ENCODE measurements at regions not wholly inside any gene's neighbourhood (a gene's known extent, or its start where the extent isn't known, plus 50 kb on each side); places are given as distances from the start of the nearest gene placed in this dataset.

DNA sequence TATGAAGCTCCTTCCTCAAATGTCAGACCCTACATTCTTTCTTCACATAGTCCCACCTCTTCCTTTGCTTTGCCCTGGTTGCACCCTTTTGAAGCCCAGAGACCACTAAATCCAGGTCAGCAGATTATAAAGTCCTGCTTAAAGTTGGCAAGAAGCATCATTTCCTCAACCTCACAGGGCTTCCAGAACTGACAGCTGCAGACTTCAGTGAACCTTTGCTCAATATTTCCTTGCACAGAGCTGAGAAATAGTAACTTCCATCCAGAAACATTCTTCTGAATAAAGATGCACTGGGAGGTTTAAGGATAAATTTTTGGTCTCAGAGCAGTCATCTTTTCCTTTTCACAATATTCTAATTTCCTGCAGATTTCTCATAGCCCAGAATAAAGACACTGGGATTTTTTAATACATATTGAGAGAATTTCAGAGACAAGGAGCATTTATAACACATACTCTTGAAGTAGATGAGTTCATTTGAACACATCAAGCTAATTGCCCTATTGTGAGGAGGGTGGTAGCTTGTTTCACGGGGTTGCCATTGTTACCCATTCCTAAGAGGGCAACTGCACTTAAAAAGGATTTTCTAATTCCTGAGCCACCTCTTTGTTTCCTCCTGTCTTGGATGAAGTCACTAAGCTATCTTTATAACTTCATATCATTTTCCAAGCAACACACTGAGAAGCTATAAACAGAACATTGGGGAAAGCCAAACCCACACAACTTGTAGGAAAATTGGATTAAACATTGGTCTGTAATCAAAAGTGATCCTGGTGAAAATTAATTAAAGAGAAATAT, 150.2 kb upstream of the PLN start:
- CTCF ChIA-PET: no interaction called here
- H3F3A ChIP-seq (ENCODE audit: insufficient read depth, low read depth): no peaks in the 10 kb centered on the region
- no peak overlapping the region for H3K27ac ChIP-seq
- H3K4me1 ChIP-seq (replicated peaks; ENCODE audit: insufficient read depth): 0 out of 2 replicates have a peak, but pooled peaks cover 9% of the 10 kb centered on the region
- no peaks in the 10 kb centered on the region for H4K20me1 ChIP-seq (ENCODE audit: insufficient read depth)
- BruUV-seq (replicated peaks): no TSS peak
- intact Hi-C loops (cut with micrococcal nuclease; ENCODE audit: unreplicated experiment): no loop called here
- H3K27me3 ChIP-seq (ENCODE audit: insufficient read depth, low read depth): no peaks in the 10 kb centered on the region
- POLR2A ChIA-PET (ENCODE audit: unreplicated experiment): interaction anchor here (0.5 kb wide), 1 partner anchor 42 kb away, joined by 7 read pairs; no protein-coding TSS in a partner anchor
- no peak overlapping the region for H3K4me2 ChIP-seq
- H3K36me3 ChIP-seq (ENCODE audit: low read depth): no peaks in the 10 kb centered on the region
- H3K4me3 ChIP-seq: no peak overlapping the region
- H3K79me2 ChIP-seq (ENCODE audit: low read depth): no peaks in the 10 kb centered on the region
- no peak overlapping the region for H2AFZ ChIP-seq
- H3K9me3 ChIP-seq (ENCODE audit: insufficient read depth, low read depth): 0 out of 2 replicates have a peak, but pooled peaks cover 5% of the 10 kb centered on the region
- H3K9me2 ChIP-seq (ENCODE audit: insufficient read depth): no peaks in the 10 kb centered on the region
- TF ChIP-seq EZH2 (IDR thresholded peaks at IDR 0.05; ENCODE audit: low read depth) (no peak), CTCF (conservative IDR thresholded peaks at IDR 0.05) (no peak)
- DNase-seq: no peak

- no peak for TF ChIP-seq CTCF (conservative IDR thresholded peaks at IDR 0.05)
- TF ChIP-seq EZH2 (IDR thresholded peaks at IDR 0.05; ENCODE audit: low read depth): no peak
- Histone ChIP-seq H2AFZ (no peak overlapping the region), H3K36me3 (ENCODE audit: low read depth) (no peaks in the 10 kb centered on the region), H3K9me2 (ENCODE audit: insufficient read depth) (no peaks in the 10 kb centered on the region), H3K4me2 (no peak overlapping the region), H4K20me1 (ENCODE audit: insufficient read depth) (no peaks in the 10 kb centered on the region), H3K4me3 (no peak overlapping the region), H3K27ac (no peak overlapping the region), H3F3A (ENCODE audit: insufficient read depth, low read depth) (no peaks in the 10 kb centered on the region), H3K9me3 (ENCODE audit: insufficient read depth, low read depth) (no peaks in the 10 kb centered on the region), H3K79me2 (ENCODE audit: low read depth) (no peaks in the 10 kb centered on the region), H3K4me1 (replicated peaks; ENCODE audit: insufficient read depth) (no peaks in the 10 kb centered on the region), H3K27me3 (ENCODE audit: insufficient read depth, low read depth) (no peaks in the 10 kb centered on the region)
- no TSS peak for BruUV-seq (replicated peaks)
- CTCF ChIA-PET: no interaction called here
- intact Hi-C loops (cut with micrococcal nuclease; ENCODE audit: unreplicated experiment): no loop called here
- POLR2A ChIA-PET (ENCODE audit: unreplicated experiment): no interaction called here
- DNase-seq: no peak
These were observed 148.0 kb upstream of the PLN start for GRCh38 chr6:118400098-118400497.

DNA sequence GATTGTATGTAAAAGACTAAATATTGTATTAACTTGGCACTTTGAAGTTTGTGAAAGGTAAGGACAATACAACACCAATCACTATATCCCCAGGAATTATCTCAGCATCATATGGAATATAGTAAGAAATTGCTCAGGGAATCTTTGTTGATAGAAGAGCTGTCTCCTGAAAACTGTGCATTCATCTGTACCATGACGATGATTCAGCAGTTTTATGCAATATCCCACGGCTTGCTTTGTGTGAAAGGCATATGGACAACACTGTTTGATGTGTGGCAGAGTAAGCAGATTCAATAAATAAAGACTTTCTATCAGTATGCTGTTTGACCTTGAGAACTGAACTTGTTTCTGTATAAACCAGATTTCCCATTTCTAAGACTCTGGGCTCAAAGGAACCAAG, 147.5 kb upstream of the PLN start:
- Histone ChIP-seq H3K4me3 (no peak overlapping the region), H3K36me3 (ENCODE audit: low read depth) (no peaks in the 10 kb centered on the region), H3K4me2 (no peak overlapping the region), H2AFZ (no peak overlapping the region), H3K9me3 (ENCODE audit: insufficient read depth, low read depth) (no peaks in the 10 kb centered on the region), H3K27ac (no peak overlapping the region), H4K20me1 (ENCODE audit: insufficient read depth) (no peaks in the 10 kb centered on the region), H3K27me3 (ENCODE audit: insufficient read depth, low read depth) (no peaks in the 10 kb centered on the region), H3K9me2 (ENCODE audit: insufficient read depth) (no peaks in the 10 kb centered on the region), H3F3A (ENCODE audit: insufficient read depth, low read depth) (no peaks in the 10 kb centered on the region), H3K79me2 (ENCODE audit: low read depth) (no peaks in the 10 kb centered on the region), H3K4me1 (replicated peaks; ENCODE audit: insufficient read depth) (no peaks in the 10 kb centered on the region)
- ChIA-PET POLR2A (ENCODE audit: unreplicated experiment) (no interaction called here), CTCF (no interaction called here)
- no peak for DNase-seq
- BruUV-seq (replicated peaks): no TSS peak
- no peak for TF ChIP-seq EZH2 (IDR thresholded peaks at IDR 0.05; ENCODE audit: low read depth)
- intact Hi-C loops (cut with micrococcal nuclease; ENCODE audit: unreplicated experiment): no loop called here

Measured in PC-9 (cell line).